Ishikawa (cell line): ENCODE measurements at regions not wholly inside any gene's neighbourhood (a gene's known extent, or its start where the extent isn't known, plus 50 kb on each side); places are given as distances from the start of the nearest gene placed in this dataset.

ENCODE experiments used
- CEBPB ChIP-seq: IDR thresholded peaks from 2 replicates; pipeline ENCODE4 v1.6.1; 2012
- CREB1 ChIP-seq: IDR thresholded peaks from 2 replicates; pipeline ENCODE4 v1.6.1; 2012; ENCODE audit warnings: low read depth
- EGR1 ChIP-seq: IDR thresholded peaks from 2 replicates; pipeline ENCODE4 v1.6.1; 2012
- EP300 ChIP-seq: IDR thresholded peaks from 2 replicates; pipeline ENCODE4 v1.6.1; 2012; ENCODE audit warnings: borderline replicate concordance
- FOXM1 ChIP-seq: IDR thresholded peaks from 2 replicates; pipeline ENCODE4 v1.6.1; 2012; ENCODE audit warnings: low read depth, borderline replicate concordance
- NFIC ChIP-seq: IDR thresholded peaks from 2 replicates; pipeline ENCODE4 v1.6.1; 2012
- RAD21 ChIP-seq: IDR thresholded peaks from 2 replicates; pipeline ENCODE4 v1.6.1; 2012; ENCODE audit warnings: low read depth
- REST ChIP-seq: IDR thresholded peaks from 2 replicates; pipeline ENCODE4 v1.6.1; 2012; ENCODE audit warnings: low read depth, mild to moderate bottlenecking
- TAF1 ChIP-seq: IDR thresholded peaks from 2 replicates; pipeline ENCODE4 v1.6.1; 2012; ENCODE audit warnings: low read depth, mild to moderate bottlenecking
- TCF12 ChIP-seq: IDR thresholded peaks from 2 replicates; pipeline ENCODE4 v1.6.1; 2012; ENCODE audit warnings: low read depth
- TEAD4 ChIP-seq: IDR thresholded peaks from 2 replicates; pipeline ENCODE4 v1.6.1; 2012
- YY1 ChIP-seq: IDR thresholded peaks from 2 replicates; pipeline ENCODE4 v1.6.1; 2012; ENCODE audit warnings: low read depth
- ZBTB7A ChIP-seq: IDR thresholded peaks from 2 replicates; pipeline ENCODE4 v1.6.1; 2012; ENCODE audit warnings: low read depth
- TF ChIP-seq, protein P1 (sequence below): IDR thresholded peaks from 2 replicates; pipeline ENCODE4 v1.6.1; 2012
- TF ChIP-seq, protein P2 (sequence below): IDR thresholded peaks from 2 replicates; pipeline ENCODE4 v1.6.1; 2012

GRCh38 chr14:89041257-89041582 lies 216.8 kb downstream of the TTC8 start:
- TF ChIP-seq TAF1, result no peak
- TF ChIP-seq CEBPB, result no peak
- TF ChIP-seq NFIC, result no peak
- TF ChIP-seq, protein P1, sequence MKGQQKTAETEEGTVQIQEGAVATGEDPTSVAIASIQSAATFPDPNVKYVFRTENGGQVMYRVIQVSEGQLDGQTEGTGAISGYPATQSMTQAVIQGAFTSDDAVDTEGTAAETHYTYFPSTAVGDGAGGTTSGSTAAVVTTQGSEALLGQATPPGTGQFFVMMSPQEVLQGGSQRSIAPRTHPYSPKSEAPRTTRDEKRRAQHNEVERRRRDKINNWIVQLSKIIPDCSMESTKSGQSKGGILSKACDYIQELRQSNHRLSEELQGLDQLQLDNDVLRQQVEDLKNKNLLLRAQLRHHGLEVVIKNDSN, result no peak
- TF ChIP-seq REST, result no peak
- no peak for TF ChIP-seq TCF12
- TF ChIP-seq EGR1, result no peak
- no peak for TF ChIP-seq FOXM1
- TF ChIP-seq TEAD4, result no peak

- no peak for TF ChIP-seq TCF12
- TF ChIP-seq CEBPB, result no peak
- TF ChIP-seq EP300, result no peak
- TF ChIP-seq REST, result no peak
- no peak for TF ChIP-seq EGR1
- no peak for TF ChIP-seq RAD21
- TF ChIP-seq, protein P1, result no peak
- no peak for TF ChIP-seq YY1
- TF ChIP-seq TAF1, result no peak
- TF ChIP-seq FOXM1, result no peak
- no peak for TF ChIP-seq ZBTB7A
- TF ChIP-seq CREB1, result no peak
- TF ChIP-seq NFIC, result no peak
- TF ChIP-seq TEAD4, result no peak
- TF ChIP-seq, protein P2, sequence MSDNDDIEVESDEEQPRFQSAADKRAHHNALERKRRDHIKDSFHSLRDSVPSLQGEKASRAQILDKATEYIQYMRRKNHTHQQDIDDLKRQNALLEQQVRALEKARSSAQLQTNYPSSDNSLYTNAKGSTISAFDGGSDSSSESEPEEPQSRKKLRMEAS, result no peak
Measured at GRCh38 chr14:89042021-89042420, 217.6 kb downstream of the TTC8 start.

GRCh38 chr14:89053303-89053702 lies 228.9 kb downstream of the TTC8 start:
- TF ChIP-seq, protein P1, result no peak
- TF ChIP-seq TCF12 (no peak), EGR1 (no peak), REST (no peak), ZBTB7A (no peak), EP300 (no peak), TAF1 (no peak)

DNA sequence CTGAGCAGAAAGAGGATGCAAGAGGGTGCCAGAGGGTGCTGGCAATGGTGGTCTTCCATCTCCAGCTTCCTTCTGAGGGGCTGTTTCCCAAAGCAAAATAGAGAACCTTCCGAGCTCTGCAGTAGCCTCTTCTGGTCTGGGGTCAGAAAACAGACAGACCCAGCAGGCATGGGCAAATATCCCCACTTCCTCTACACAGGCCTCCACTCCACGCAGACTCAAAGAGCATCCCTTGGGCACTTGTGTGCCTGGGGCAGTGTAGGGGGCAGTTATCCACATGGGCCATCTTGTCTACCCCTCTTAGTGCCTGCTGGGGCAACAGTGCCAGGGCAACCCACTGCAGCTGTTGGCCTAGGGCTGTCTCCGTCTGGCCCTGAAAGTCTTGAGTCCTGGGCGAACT lies 231.9 kb downstream of the TTC8 start:
- TF ChIP-seq NFIC, result no peak
- no peak for TF ChIP-seq TEAD4
- TF ChIP-seq, protein P2, result no peak

DNA sequence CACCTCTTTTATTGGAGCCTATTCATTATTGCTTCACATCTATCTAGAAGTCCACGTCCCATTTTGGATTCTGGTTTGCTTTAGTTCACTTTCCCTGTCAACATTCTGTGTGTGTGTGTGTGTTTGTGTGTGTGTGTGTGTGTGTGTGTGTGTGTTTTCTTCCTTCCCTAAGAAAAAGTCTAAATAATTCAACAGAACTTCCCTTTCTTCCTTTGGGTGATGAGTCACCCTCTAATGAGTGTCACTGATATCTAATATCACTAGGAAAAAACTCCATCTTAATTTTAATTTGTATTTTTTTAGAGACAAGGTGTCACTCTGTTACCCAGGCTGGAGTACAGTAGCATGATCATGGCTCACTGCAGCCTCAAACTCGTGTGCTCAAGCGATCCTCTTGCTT lies 234.2 kb downstream of the TTC8 start:
- TF ChIP-seq, protein P1, result no peak
- TF ChIP-seq, protein P2, result no peak
- TF ChIP-seq CREB1 (no peak), EP300 (no peak)
